ENCODE measurements at regions not wholly inside any gene's neighbourhood (a gene's known extent, or its start where the extent isn't known, plus 50 kb on each side); places are given as distances from the start of the nearest gene placed in this dataset.

- TF ChIP-seq CTCF (IDR thresholded peaks at IDR 0.05; ENCODE audit: unreplicated experiment) = no peak
- Mint-ChIP-seq H3K4me1 (ENCODE audit: low read depth) (no peaks in the 10 kb centered on the region), H3K27ac (no peak overlapping the region), H3K36me3 (ENCODE audit: insufficient read depth) (no peaks in the 10 kb centered on the region), H3K27me3 (peaks cover 3% of the 10 kb centered on the region), H3K9me3 (ENCODE audit: low read depth) (no peaks in the 10 kb centered on the region), H3K4me3 (ENCODE audit: low read depth) (no peak overlapping the region)
- no peak for DNase-seq (ENCODE audit: low spot score, unreplicated experiment)
Observed at GRCh38 chr20:40489886-40490285, 199.2 kb downstream of the MAFB start.

GRCh38 chr20:40488401-40488800 lies 200.6 kb downstream of the MAFB start:
- Mint-ChIP-seq H3K27me3 (peaks cover 3% of the 10 kb centered on the region), H3K27ac (no peak overlapping the region), H3K4me3 (ENCODE audit: low read depth) (no peak overlapping the region), H3K9me3 (ENCODE audit: low read depth) (no peaks in the 10 kb centered on the region), H3K4me1 (ENCODE audit: low read depth) (no peaks in the 10 kb centered on the region), H3K36me3 (ENCODE audit: insufficient read depth) (no peaks in the 10 kb centered on the region)
- no peak for DNase-seq (ENCODE audit: low spot score, unreplicated experiment)
- TF ChIP-seq CTCF (IDR thresholded peaks at IDR 0.05; ENCODE audit: unreplicated experiment) = no peak

GRCh38 chr20:40486297-40486696 lies 202.7 kb downstream of the MAFB start:
- H3K27me3 Mint-ChIP-seq = peaks cover 9% of the 10 kb centered on the region
- DNase-seq (ENCODE audit: low spot score, unreplicated experiment) = no peak
- H3K27ac Mint-ChIP-seq = no peak overlapping the region
- H3K4me1 Mint-ChIP-seq (ENCODE audit: low read depth) = no peaks in the 10 kb centered on the region
- no peak overlapping the region for H3K4me3 Mint-ChIP-seq (ENCODE audit: low read depth)
- H3K36me3 Mint-ChIP-seq (ENCODE audit: insufficient read depth) = no peaks in the 10 kb centered on the region
- TF ChIP-seq CTCF (IDR thresholded peaks at IDR 0.05; ENCODE audit: unreplicated experiment) = no peak
- no peaks in the 10 kb centered on the region for H3K9me3 Mint-ChIP-seq (ENCODE audit: low read depth)

GRCh38 chr20:40481743-40482458 lies 207.1 kb downstream of the MAFB start:
- DNase-seq (ENCODE audit: low spot score, unreplicated experiment) = no peak
- no peaks in the 10 kb centered on the region for H3K36me3 Mint-ChIP-seq (ENCODE audit: insufficient read depth)
- H3K27ac Mint-ChIP-seq = no peak overlapping the region
- peaks cover 6% of the 10 kb centered on the region for H3K27me3 Mint-ChIP-seq
- H3K9me3 Mint-ChIP-seq (ENCODE audit: low read depth) = no peaks in the 10 kb centered on the region
- no peak overlapping the region for H3K4me3 Mint-ChIP-seq (ENCODE audit: low read depth)
- no peaks in the 10 kb centered on the region for H3K4me1 Mint-ChIP-seq (ENCODE audit: low read depth)
- TF ChIP-seq CTCF (IDR thresholded peaks at IDR 0.05; ENCODE audit: unreplicated experiment) = no peak

GRCh38 chr20:40481337-40481736 lies 207.7 kb downstream of the MAFB start:
- H3K4me3 Mint-ChIP-seq (ENCODE audit: low read depth) = no peak overlapping the region
- no peaks in the 10 kb centered on the region for H3K9me3 Mint-ChIP-seq (ENCODE audit: low read depth)
- H3K36me3 Mint-ChIP-seq (ENCODE audit: insufficient read depth) = no peaks in the 10 kb centered on the region
- no peak for DNase-seq (ENCODE audit: low spot score, unreplicated experiment)
- H3K27me3 Mint-ChIP-seq = peaks cover 6% of the 10 kb centered on the region
- no peaks in the 10 kb centered on the region for H3K4me1 Mint-ChIP-seq (ENCODE audit: low read depth)
- no peak for TF ChIP-seq CTCF (IDR thresholded peaks at IDR 0.05; ENCODE audit: unreplicated experiment)
- H3K27ac Mint-ChIP-seq = no peak overlapping the region

Measured in progenitor cell of endocrine pancreas (in vitro differentiated cells).